ENCODE measurements at regions not wholly inside any gene's neighbourhood (a gene's known extent, or its start where the extent isn't known, plus 50 kb on each side); places are given as distances from the start of the nearest gene placed in this dataset.

- ChIA-PET CTCF (no interaction called here), POLR2A (ENCODE audit: low non-redundant PET) (no interaction called here)
- TF ChIP-seq CTCF (conservative IDR thresholded peaks at IDR 0.05; ENCODE audit: low read depth), result no peak
- DNase-seq (ENCODE audit: low spot score), result no peak
- no peak overlapping the region for H3K27ac ChIP-seq
Measured at GRCh38 chr6:100255701-100256100, 209.0 kb downstream of the SIM1 start.

- ChIA-PET POLR2A (ENCODE audit: low non-redundant PET) (interaction anchor here (0.6 kb wide), 1 partner anchor 8 kb away, joined by 7 read pairs; no protein-coding TSS in a partner anchor), CTCF (no interaction called here)
Measured at GRCh38 chr6:100247123-100247522, 217.6 kb downstream of the SIM1 start.

GRCh38 chr6:100246206-100246605 lies 218.5 kb downstream of the SIM1 start:
- no peak overlapping the region for H3K27ac ChIP-seq
- TF ChIP-seq CTCF (conservative IDR thresholded peaks at IDR 0.05; ENCODE audit: low read depth), result no peak
- DNase-seq (ENCODE audit: low spot score), result no peak
- ChIA-PET CTCF (interaction anchor here (0.5 to 0.7 kb wide), 2 partner anchors 331 to 552 kb away, joined by 3 read pairs; no protein-coding TSS in a partner anchor), POLR2A (ENCODE audit: low non-redundant PET) (no interaction called here)

More at GRCh38 chr6:100247123-100247522, 217.6 kb downstream of the SIM1 start:
- H3K27ac ChIP-seq, result no peak overlapping the region
- DNase-seq (ENCODE audit: low spot score), result no peak
- TF ChIP-seq CTCF (conservative IDR thresholded peaks at IDR 0.05; ENCODE audit: low read depth), result no peak

- POLR2A ChIA-PET (ENCODE audit: low non-redundant PET), result no interaction called here
- DNase-seq (ENCODE audit: low spot score), result no peak
- H3K27ac ChIP-seq, result no peak overlapping the region
- CTCF ChIA-PET, result interaction anchor here (0.6 kb wide), 1 partner anchor 181 kb away, joined by 4 read pairs; no protein-coding TSS in a partner anchor
- TF ChIP-seq CTCF (conservative IDR thresholded peaks at IDR 0.05; ENCODE audit: low read depth), result no peak
Measured at GRCh38 chr6:100240798-100241197, 223.9 kb downstream of the SIM1 start.

GRCh38 chr6:100237821-100238220 lies 226.9 kb downstream of the SIM1 start:
- ChIA-PET CTCF (interaction anchor here (0.6 kb wide), 1 partner anchor 349 kb away, joined by 5 read pairs; no protein-coding TSS in a partner anchor), POLR2A (ENCODE audit: low non-redundant PET) (no interaction called here)
- no peak overlapping the region for H3K27ac ChIP-seq
- TF ChIP-seq CTCF (conservative IDR thresholded peaks at IDR 0.05; ENCODE audit: low read depth), result no peak
- DNase-seq (ENCODE audit: low spot score), result no peak

- POLR2A ChIA-PET (ENCODE audit: low non-redundant PET), result no interaction called here
- no peak for DNase-seq (ENCODE audit: low spot score)
- no peak for TF ChIP-seq CTCF (conservative IDR thresholded peaks at IDR 0.05; ENCODE audit: low read depth)
- CTCF ChIA-PET, result no interaction called here
- no peak overlapping the region for H3K27ac ChIP-seq
Measured at GRCh38 chr6:100236389-100236788, 228.3 kb downstream of the SIM1 start.
